PC-9 (cell line): ENCODE measurements at regions not wholly inside any gene's neighbourhood (a gene's known extent, or its start where the extent isn't known, plus 50 kb on each side); places are given as distances from the start of the nearest gene placed in this dataset.

ENCODE experiments used
- BruUV-seq: library from RNA; stranded (reverse); fragments of 400-500 nt; replicated peaks from 2 replicates; lab custom pipeline; 2021; lab: Mats Ljungman, UMichigan
- CTCF ChIA-PET: fragments of 300-600 bp; sonication (Branson Sonifier 250); formaldehyde crosslinking; loops from one replicate; lab custom pipeline; 2022; ENCODE audit warnings: antibody characterized with exemption; lab: Charles Lee
- POLR2A ChIA-PET: fragments of 300-600 bp; sonication (Branson Sonifier 250); formaldehyde crosslinking; loops from one replicate; lab custom pipeline; 2022; ENCODE audit warnings: antibody characterized with exemption; ENCODE audit not compliant: unreplicated experiment; lab: Charles Lee
- DNase-seq, 2 experiments: peaks; one replicate each; pipeline versions ENCODE4 v3.0.0 to v3.0.0-alpha.2; 2015 to 2022; ENCODE audit warnings: mixed read lengths in 1 of 2
- H2AFZ ChIP-seq: fragments of 200-600 bp; sonication (generic); 2 replicates; pipeline ENCODE4 v1.8.1; 2017; ENCODE audit warnings: antibody characterized with exemption
- H3F3A ChIP-seq: fragments of 200-600 bp; sonication (generic); 2 replicates; pipeline ENCODE4 v1.8.1; 2017; ENCODE audit warnings: antibody characterized with exemption, mild to moderate bottlenecking, low read depth; ENCODE audit not compliant: insufficient read depth
- H3K27ac ChIP-seq: fragments of 200-600 bp; sonication (generic); 2 replicates; pipeline ENCODE4 v1.6.1; 2016; ENCODE audit warnings: mixed run types
- H3K27me3 ChIP-seq: fragments of 200-600 bp; sonication (generic); 2 replicates; pipeline ENCODE4 v1.6.1; 2016; ENCODE audit warnings: low read depth, mixed run types; ENCODE audit not compliant: insufficient read depth
- H3K36me3 ChIP-seq: fragments of 200-600 bp; sonication (generic); 2 replicates; pipeline ENCODE4 v1.6.1; 2016; ENCODE audit warnings: low read depth, mixed run types
- H3K4me1 ChIP-seq: fragments of 200-600 bp; sonication (generic); replicated peaks from 2 replicates; pipeline ENCODE4 v1.6.1; 2016; ENCODE audit warnings: mixed run types; ENCODE audit not compliant: insufficient read depth
- H3K4me2 ChIP-seq: fragments of 200-600 bp; sonication (generic); 2 replicates; pipeline ENCODE4 v1.6.1; 2017; ENCODE audit warnings: mixed run types
- H3K4me3 ChIP-seq: fragments of 200-600 bp; sonication (generic); 2 replicates; pipeline ENCODE4 v1.6.1; 2016; ENCODE audit warnings: mixed run types
- H3K79me2 ChIP-seq: fragments of 200-600 bp; sonication (generic); 2 replicates; pipeline ENCODE4 v1.6.1; 2017; ENCODE audit warnings: low read depth, mixed run types
- H3K9me2 ChIP-seq: fragments of 200-600 bp; sonication (generic); 2 replicates; pipeline ENCODE4 v1.8.1; 2017; ENCODE audit warnings: mild to moderate bottlenecking; ENCODE audit not compliant: insufficient read depth
- H3K9me3 ChIP-seq: fragments of 200-600 bp; sonication (generic); 2 replicates; pipeline ENCODE4 v1.8.1; 2016; ENCODE audit warnings: low read depth; ENCODE audit not compliant: insufficient read depth
- H4K20me1 ChIP-seq: fragments of 200-600 bp; sonication (generic); 2 replicates; pipeline ENCODE4 v1.8.1; 2017; ENCODE audit not compliant: insufficient read depth
- EZH2 ChIP-seq: fragments of 200-600 bp; sonication (generic); IDR thresholded peaks from 2 replicates; pipeline ENCODE4 v1.8.0; 2017; ENCODE audit warnings: antibody characterized with exemption, low read depth
- intact Hi-C: fragments of 100-400 bp; cut with micrococcal nuclease; formaldehyde crosslinking; loops from one replicate; pipeline ENCODE4 v1.10.0; 2022; ENCODE audit not compliant: unreplicated experiment
- TF ChIP-seq, protein P1 (sequence below): fragments of 200-600 bp; sonication (generic); conservative IDR thresholded peaks from 2 replicates; pipeline ENCODE4 v1.6.1; 2017; ENCODE audit warnings: mixed run types, antibody characterized with exemption, mild to moderate bottlenecking, moderate library complexity

DNA sequence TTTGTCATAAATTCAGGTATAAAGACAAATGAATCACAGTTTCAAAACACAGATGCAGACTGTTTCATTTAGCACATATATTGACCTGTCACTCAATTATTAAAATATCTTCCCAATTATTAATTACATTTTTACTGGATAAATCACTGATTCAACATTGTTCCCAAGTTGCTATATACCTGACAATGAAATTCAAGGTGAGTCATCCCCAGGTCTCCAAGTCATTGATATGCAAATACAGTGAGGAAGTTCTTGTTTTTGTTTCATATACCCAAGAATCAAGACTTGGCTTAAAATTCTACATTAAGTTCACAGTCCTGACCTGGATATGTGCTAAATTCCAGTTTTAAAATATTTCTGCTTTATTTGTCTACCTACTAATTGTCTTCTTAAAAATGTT, 599.3 kb upstream of the PSMD7 start:
- Histone ChIP-seq H3K27me3 (peaks cover 37% of the 10 kb centered on the region), H3K79me2 (no peaks in the 10 kb centered on the region), H4K20me1 (no peaks in the 10 kb centered on the region), H3K9me3 (no peaks in the 10 kb centered on the region), H3K4me2 (no peak overlapping the region), H3K4me1 (no peaks in the 10 kb centered on the region), H2AFZ (no peak overlapping the region), H3K9me2 (no peaks in the 10 kb centered on the region), H3K27ac (no peak overlapping the region), H3F3A (no peaks in the 10 kb centered on the region), H3K36me3 (no peaks in the 10 kb centered on the region), H3K4me3 (no peak overlapping the region)
- ChIA-PET CTCF (no interaction called here), POLR2A (no interaction called here)
- DNase-seq = no peak
- BruUV-seq = no TSS peak
- intact Hi-C loops = no loop called here
- no peak for TF ChIP-seq EZH2

DNA sequence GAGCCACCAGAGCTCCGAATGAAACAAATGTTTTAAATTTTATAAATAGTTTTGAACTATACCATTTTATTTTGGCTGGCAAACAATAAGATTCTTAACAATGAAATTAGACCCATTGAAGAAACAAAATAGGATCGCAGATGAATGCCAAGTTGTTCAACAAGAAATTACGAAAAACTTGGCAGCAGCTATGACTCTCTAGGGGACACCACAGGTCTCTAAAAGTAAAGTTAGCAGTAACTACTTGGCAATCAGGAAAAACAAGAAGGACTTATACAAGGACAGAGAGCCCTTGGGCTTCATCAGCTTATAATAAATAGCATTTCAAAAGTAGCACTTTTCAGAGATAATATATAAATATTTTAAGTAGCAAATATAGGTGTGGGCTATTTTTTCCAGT, 603.8 kb upstream of the PSMD7 start:
- ChIA-PET CTCF (no interaction called here), POLR2A (no interaction called here)
- Histone ChIP-seq H4K20me1 (no peaks in the 10 kb centered on the region), H3K9me2 (no peaks in the 10 kb centered on the region), H3K4me1 (no peaks in the 10 kb centered on the region), H3F3A (no peaks in the 10 kb centered on the region), H3K79me2 (no peaks in the 10 kb centered on the region), H3K9me3 (no peaks in the 10 kb centered on the region), H3K4me2 (no peak overlapping the region), H3K4me3 (no peak overlapping the region), H2AFZ (no peak overlapping the region), H3K36me3 (no peaks in the 10 kb centered on the region), H3K27me3 (peaks cover 45% of the 10 kb centered on the region), H3K27ac (no peak overlapping the region)
- no TSS peak for BruUV-seq
- DNase-seq = no peak
- intact Hi-C loops = no loop called here
- TF ChIP-seq, protein P1, sequence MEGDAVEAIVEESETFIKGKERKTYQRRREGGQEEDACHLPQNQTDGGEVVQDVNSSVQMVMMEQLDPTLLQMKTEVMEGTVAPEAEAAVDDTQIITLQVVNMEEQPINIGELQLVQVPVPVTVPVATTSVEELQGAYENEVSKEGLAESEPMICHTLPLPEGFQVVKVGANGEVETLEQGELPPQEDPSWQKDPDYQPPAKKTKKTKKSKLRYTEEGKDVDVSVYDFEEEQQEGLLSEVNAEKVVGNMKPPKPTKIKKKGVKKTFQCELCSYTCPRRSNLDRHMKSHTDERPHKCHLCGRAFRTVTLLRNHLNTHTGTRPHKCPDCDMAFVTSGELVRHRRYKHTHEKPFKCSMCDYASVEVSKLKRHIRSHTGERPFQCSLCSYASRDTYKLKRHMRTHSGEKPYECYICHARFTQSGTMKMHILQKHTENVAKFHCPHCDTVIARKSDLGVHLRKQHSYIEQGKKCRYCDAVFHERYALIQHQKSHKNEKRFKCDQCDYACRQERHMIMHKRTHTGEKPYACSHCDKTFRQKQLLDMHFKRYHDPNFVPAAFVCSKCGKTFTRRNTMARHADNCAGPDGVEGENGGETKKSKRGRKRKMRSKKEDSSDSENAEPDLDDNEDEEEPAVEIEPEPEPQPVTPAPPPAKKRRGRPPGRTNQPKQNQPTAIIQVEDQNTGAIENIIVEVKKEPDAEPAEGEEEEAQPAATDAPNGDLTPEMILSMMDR = no peak
- TF ChIP-seq EZH2 = no peak

DNA sequence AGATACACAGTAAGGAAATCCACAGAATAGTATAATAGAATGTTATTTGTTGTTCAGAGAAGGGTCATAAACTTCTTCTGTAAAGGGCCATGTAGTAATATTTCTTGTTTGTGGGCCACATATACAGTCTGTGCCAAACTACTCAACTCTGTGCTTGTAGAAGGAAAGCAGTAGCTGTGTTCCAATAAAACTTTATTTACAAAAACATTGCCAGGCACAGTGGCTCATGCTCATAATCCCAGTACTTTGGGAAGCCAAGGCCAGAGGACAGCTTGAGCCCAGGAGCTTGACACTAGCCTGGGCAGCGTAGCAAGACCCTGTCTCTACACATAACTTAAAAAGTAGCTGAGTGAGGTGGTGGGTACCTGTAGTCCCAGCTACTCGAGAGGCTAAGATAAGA, 612.8 kb upstream of the PSMD7 start:
- Histone ChIP-seq H4K20me1 (no peaks in the 10 kb centered on the region), H3K27me3 (peaks cover 18% of the 10 kb centered on the region; the same call in 1 of the 2 replicates), H3K27ac (no peak overlapping the region), H2AFZ (no peak overlapping the region), H3K4me3 (no peak overlapping the region), H3K4me1 (no peaks in the 10 kb centered on the region), H3K9me2 (no peaks in the 10 kb centered on the region), H3F3A (no peaks in the 10 kb centered on the region), H3K79me2 (no peaks in the 10 kb centered on the region), H3K36me3 (no peaks in the 10 kb centered on the region), H3K4me2 (no peak overlapping the region), H3K9me3 (no peaks in the 10 kb centered on the region)
- BruUV-seq = no TSS peak
- TF ChIP-seq, protein P1 = no peak
- no peak for TF ChIP-seq EZH2
- CTCF ChIA-PET = no interaction called here
- DNase-seq = no peak
- POLR2A ChIA-PET = no interaction called here
- intact Hi-C loops = no loop called here

DNA sequence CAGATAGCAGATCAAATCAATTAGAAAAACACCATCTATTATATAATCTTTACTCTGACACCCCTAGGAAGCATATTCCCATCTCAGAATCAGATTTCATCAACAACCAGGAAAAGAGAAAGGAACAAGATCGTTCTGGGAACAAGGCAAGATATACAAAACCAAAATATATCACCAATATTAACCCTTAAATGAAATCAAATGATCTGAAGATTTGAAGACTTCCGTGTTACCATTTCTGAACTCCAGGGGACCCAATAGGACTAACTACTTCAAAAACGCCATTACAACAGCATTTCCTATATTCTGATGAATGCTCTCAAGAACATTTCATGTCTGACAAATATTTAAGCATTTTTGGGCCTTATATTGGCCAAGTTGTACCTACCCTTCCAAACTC, 624.2 kb upstream of the ZFHX3 start:
- Histone ChIP-seq H3F3A (no peaks in the 10 kb centered on the region), H3K4me3 (no peak overlapping the region), H3K9me2 (no peaks in the 10 kb centered on the region), H4K20me1 (no peaks in the 10 kb centered on the region), H3K4me1 (no peaks in the 10 kb centered on the region), H3K9me3 (no peaks in the 10 kb centered on the region), H3K79me2 (no peaks in the 10 kb centered on the region), H3K27me3 (peaks cover 16% of the 10 kb centered on the region; the same call in 1 of the 2 replicates), H3K27ac (no peak overlapping the region), H2AFZ (no peak overlapping the region), H3K36me3 (no peaks in the 10 kb centered on the region), H3K4me2 (no peak overlapping the region)
- BruUV-seq = no TSS peak
- ChIA-PET POLR2A (no interaction called here), CTCF (no interaction called here)
- TF ChIP-seq EZH2 = no peak
- TF ChIP-seq, protein P1 = no peak
- no peak for DNase-seq
- intact Hi-C loops = no loop called here
